NB4 (cell line): ENCODE measurements at regions not wholly inside any gene's neighbourhood (a gene's known extent, or its start where the extent isn't known, plus 50 kb on each side); places are given as distances from the start of the nearest gene placed in this dataset.

Source experiments
- CTCF ChIP-seq: IDR thresholded peaks from one replicate; pipeline ENCODE4 v1.5.1; 2012; ENCODE audit warnings: low read depth, low read length
- MYC ChIP-seq: IDR thresholded peaks from 2 replicates; pipeline ENCODE4 v1.6.1; 2011; ENCODE audit warnings: low read depth, low read length
- POLR2A ChIP-seq: IDR thresholded peaks from 2 replicates; pipeline ENCODE4 v1.6.1; 2011; ENCODE audit warnings: mild to moderate bottlenecking; ENCODE audit not compliant: insufficient read length; ENCODE audit errors: extremely low read depth

DNA sequence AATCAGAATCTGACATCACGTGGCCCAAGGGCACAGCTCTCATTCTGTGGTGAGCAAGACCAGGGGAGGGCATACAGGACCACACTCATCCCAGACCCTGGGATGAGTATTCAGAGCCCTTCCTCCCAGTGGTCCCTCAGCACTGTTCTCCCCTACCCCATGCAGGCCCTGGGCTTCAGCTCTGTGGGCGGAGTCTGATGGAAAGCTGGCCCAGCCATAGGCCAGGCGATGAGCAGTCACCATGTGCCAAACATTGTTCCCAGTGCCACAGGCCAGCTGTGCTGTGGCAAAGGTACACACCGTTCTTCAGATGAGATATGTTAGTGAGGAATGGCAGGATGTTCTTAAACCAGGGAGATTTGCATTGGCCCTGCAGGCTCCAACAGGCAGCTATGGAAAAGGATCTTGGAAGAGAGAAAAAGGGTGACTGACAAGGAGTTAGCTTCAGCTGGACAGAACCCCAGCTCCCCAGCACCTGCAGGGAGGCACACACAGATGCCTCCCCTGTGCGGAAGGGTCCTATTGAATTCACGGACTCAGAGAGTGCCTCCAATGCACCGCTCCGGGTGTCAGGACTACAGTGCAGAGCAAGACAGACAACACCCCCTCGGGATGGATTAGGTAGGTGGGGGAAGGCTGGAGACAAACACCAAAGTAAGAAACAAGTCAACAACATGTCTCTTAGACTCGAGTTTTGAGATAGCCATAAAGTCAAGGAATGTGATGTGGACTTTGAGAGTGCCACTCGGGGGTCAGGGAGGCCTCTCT is 596.0 kb upstream of the MGMT start:
- TF ChIP-seq POLR2A = no peak
- TF ChIP-seq CTCF = no peak
- no peak for TF ChIP-seq MYC
